H1 (cell line): ENCODE measurements at regions not wholly inside any gene's neighbourhood (a gene's known extent, or its start where the extent isn't known, plus 50 kb on each side); places are given as distances from the start of the nearest gene placed in this dataset.

ENCODE experiments used
- CTCF ChIA-PET: fragments of 300-600 bp; sonication (Branson Sonifier 250); formaldehyde crosslinking; loops from one replicate; lab custom pipeline; 2021; ENCODE audit not compliant: partially characterized antibody; lab: Charles Lee
- POLR2A ChIA-PET: fragments of 300-600 bp; sonication (Branson Sonifier 250); formaldehyde crosslinking; loops from one replicate; lab custom pipeline; 2021; ENCODE audit warnings: inconsistent platforms; ENCODE audit not compliant: partially characterized antibody; lab: Charles Lee
- DNase-seq, 2 experiments: peaks; one replicate each; pipeline versions ENCODE4 v3.0.0 to v3.0.0-alpha.2; 2010 to 2022; ENCODE audit warnings: low spot score in 2 of 2, low read depth in 1 of 2, mixed read lengths in 1 of 2
- FAIRE-seq: peaks from 2 replicates; lab custom pipeline; 2011; peaks lifted over from hg19 to GRCh38; lab: Jason Lieb, UNC
- H2AFZ ChIP-seq: 2 replicates; pipeline ENCODE4 v1.8.1; 2012; ENCODE audit warnings: low read length, inconsistent platforms
- H2AK5ac ChIP-seq: 2 replicates; pipeline ENCODE4 v1.6.1; 2013; ENCODE audit warnings: low read depth, low read length
- H2BK120ac ChIP-seq: replicated peaks from 2 replicates; pipeline ENCODE3; 2013; ENCODE audit warnings: low read depth, low read length, inconsistent platforms
- H2BK12ac ChIP-seq: 2 replicates; pipeline ENCODE4 v1.6.1; 2013; ENCODE audit warnings: low read depth, low read length
- H2BK15ac ChIP-seq: 2 replicates; pipeline ENCODE4 v1.6.1; 2013; ENCODE audit warnings: low read length
- H2BK20ac ChIP-seq: 2 replicates; pipeline ENCODE4 v1.6.1; 2013; ENCODE audit warnings: low read length
- H2BK5ac ChIP-seq: 2 replicates; pipeline ENCODE4 v1.6.1; 2013; ENCODE audit warnings: low read depth, low read length
- H3K14ac ChIP-seq: 2 replicates; pipeline ENCODE4 v1.6.1; 2013; ENCODE audit warnings: inconsistent platforms; ENCODE audit not compliant: insufficient read length
- H3K18ac ChIP-seq: 2 replicates; pipeline ENCODE4 v1.6.1; 2013; ENCODE audit warnings: low read length; ENCODE audit errors: extremely low read depth
- H3K23ac ChIP-seq: 2 replicates; pipeline ENCODE4 v1.6.1; 2013; ENCODE audit warnings: inconsistent platforms; ENCODE audit not compliant: insufficient read length
- H3K23me2 ChIP-seq: 2 replicates; pipeline ENCODE4 v1.6.1; 2013; ENCODE audit warnings: low read depth, low read length
- H3K27ac ChIP-seq: 2 replicates; pipeline ENCODE4 v1.6.1; 2011; ENCODE audit warnings: low read depth, low read length, inconsistent platforms
- H3K27me3 ChIP-seq, 4 experiments: replicated peaks in 1 of 4; 1 replicate in 1 of 4; 2 replicates in 3 of 4; pipeline versions ENCODE4 v1.6.1 to v1.8.1; 2011 to 2013; ENCODE audit warnings: low read length in 3 of 4, mild to moderate bottlenecking in 3 of 4, inconsistent platforms in 2 of 4, mixed read lengths in 2 of 4, moderate library complexity in 1 of 4; ENCODE audit not compliant: control insufficient read depth in 3 of 4, insufficient read depth in 3 of 4; ENCODE audit errors: extremely low read depth in 1 of 4
- H3K36me3 ChIP-seq, 4 experiments: 2 replicates each; pipeline versions ENCODE4 v1.6.1 to v1.8.1; 2011 to 2013; ENCODE audit warnings: mild to moderate bottlenecking in 4 of 4, low read length in 3 of 4, moderate library complexity in 2 of 4, control low read depth in 1 of 4, inconsistent platforms in 1 of 4; ENCODE audit not compliant: insufficient read depth in 4 of 4, control insufficient read depth in 2 of 4
- H3K4ac ChIP-seq: replicated peaks from 2 replicates; pipeline ENCODE3; 2013; ENCODE audit warnings: low read length, low read depth, mixed read lengths, inconsistent platforms; ENCODE audit not compliant: insufficient read length
- H3K4me1 ChIP-seq, 4 experiments: replicated peaks in 1 of 4; 1 replicate in 1 of 4; 2 replicates in 3 of 4; pipeline versions ENCODE4 v1.6.1 to v1.8.1; 2011 to 2013; ENCODE audit warnings: low read length in 3 of 4, inconsistent platforms in 2 of 4, mixed read lengths in 1 of 4; ENCODE audit not compliant: insufficient read depth in 4 of 4, control insufficient read depth in 3 of 4
- H3K4me2 ChIP-seq, 2 experiments: 2 replicates each; pipeline versions ENCODE4 v1.6.1 to v1.8.1; 2011 to 2013; ENCODE audit warnings: low read depth in 2 of 2, low read length in 2 of 2, control low read depth in 1 of 2, inconsistent platforms in 1 of 2, mild to moderate bottlenecking in 1 of 2; ENCODE audit not compliant: insufficient read depth in 1 of 2
- H3K4me3 ChIP-seq, 4 experiments: fragments of 200-600, 300-600 bp in 1 of 4; sonication (generic), shearing (Covaris generic), sonication (Bioruptor Twin) in 1 of 4; 2 replicates each; pipeline versions ENCODE4 v1.5.1 to v1.8.1; 2011 to 2016; ENCODE audit warnings: low read length in 4 of 4, low read depth in 3 of 4, control low read depth in 2 of 4, inconsistent platforms in 2 of 4, mild to moderate bottlenecking in 2 of 4, mixed read lengths in 1 of 4, moderate library complexity in 1 of 4; ENCODE audit not compliant: insufficient read depth in 2 of 4; ENCODE audit errors: extremely low read depth in 1 of 4
- H3K56ac ChIP-seq: replicated peaks from 2 replicates; pipeline ENCODE3; 2013; ENCODE audit warnings: low read depth, mild to moderate bottlenecking, mixed read lengths, low read length, inconsistent platforms; ENCODE audit not compliant: insufficient read length
- H3K79me1 ChIP-seq: 2 replicates; pipeline ENCODE4 v1.6.1; 2013; ENCODE audit warnings: low read depth, low read length, control low read depth
- H3K79me2 ChIP-seq, 2 experiments: 2 replicates each; pipeline versions ENCODE4 v1.6.1 to v1.8.1; 2012 to 2013; ENCODE audit warnings: low read length in 2 of 2, mild to moderate bottlenecking in 2 of 2, inconsistent platforms in 1 of 2; ENCODE audit not compliant: insufficient read depth in 2 of 2, control insufficient read depth in 1 of 2
- H3K9ac ChIP-seq, 4 experiments: replicated peaks in 1 of 4; 1 replicate in 1 of 4; 2 replicates in 3 of 4; pipeline versions ENCODE4 v1.6.1 to v1.8.1; 2011 to 2013; ENCODE audit warnings: low read depth in 3 of 4, low read length in 3 of 4, control low read depth in 2 of 4, mild to moderate bottlenecking in 2 of 4, moderate library complexity in 2 of 4, inconsistent platforms in 1 of 4; ENCODE audit errors: extremely low read depth in 1 of 4
- H3K9me3 ChIP-seq, 2 experiments: 2 replicates each; pipeline versions ENCODE4 v1.6.1 to v1.8.1; 2012 to 2013; ENCODE audit warnings: mild to moderate bottlenecking in 2 of 2, moderate library complexity in 2 of 2, control low read depth in 1 of 2, inconsistent platforms in 1 of 2, low read depth in 1 of 2, low read length in 1 of 2, mixed read lengths in 1 of 2; ENCODE audit not compliant: insufficient read depth in 2 of 2
- H4K20me1 ChIP-seq, 2 experiments: replicated peaks in 1 of 2; 2 replicates each; pipeline versions ENCODE3 to v1.8.1; 2011 to 2013; ENCODE audit warnings: inconsistent platforms in 2 of 2, low read length in 2 of 2, mild to moderate bottlenecking in 1 of 2; ENCODE audit not compliant: insufficient read depth in 2 of 2, control insufficient read depth in 1 of 2
- H4K5ac ChIP-seq: 2 replicates; pipeline ENCODE4 v1.6.1; 2013; ENCODE audit warnings: low read length, low read depth, mixed read lengths, inconsistent platforms; ENCODE audit not compliant: insufficient read length
- H4K8ac ChIP-seq: 2 replicates; pipeline ENCODE4 v1.8.0; 2013; ENCODE audit warnings: mild to moderate bottlenecking, moderate library complexity, low read length, inconsistent platforms; ENCODE audit not compliant: insufficient read depth; ENCODE audit errors: extremely low read depth
- H4K91ac ChIP-seq: replicated peaks from 2 replicates; pipeline ENCODE3; 2013; ENCODE audit warnings: low read length, mixed read lengths, inconsistent platforms; ENCODE audit not compliant: insufficient read length
- GTF2F1 ChIP-seq: IDR thresholded peaks from 2 replicates; pipeline ENCODE4 v1.6.1; 2012; ENCODE audit warnings: low read depth, low read length, improper control_type of control experiment, borderline replicate concordance
- HDAC2 ChIP-seq, 2 experiments: fragments of 300-600 bp in 1 of 2; sonication (generic) in 1 of 2; IDR thresholded peaks; 2 replicates each; pipeline ENCODE4 v1.6.1; 2011 to 2012; ENCODE audit warnings: low read depth in 2 of 2, low read length in 2 of 2, mild to moderate bottlenecking in 2 of 2, moderate library complexity in 2 of 2, borderline replicate concordance in 1 of 2, inconsistent platforms in 1 of 2
- POU5F1 ChIP-seq: IDR thresholded peaks from 2 replicates; pipeline ENCODE4 v1.6.1; 2011; ENCODE audit warnings: low read depth, mild to moderate bottlenecking, low read length, moderate library complexity
- RNF2 ChIP-seq: fragments of 200-900, 300-1000 bp; sonication (generic); IDR thresholded peaks from 2 replicates; pipeline ENCODE4 v1.7.1; 2016; ENCODE audit warnings: borderline replicate concordance, low read depth, mild to moderate bottlenecking, antibody characterized with exemption, low read length; ENCODE audit not compliant: poor library complexity, severe bottlenecking; ENCODE audit errors: missing control alignments
- SP2 ChIP-seq: IDR thresholded peaks from 2 replicates; pipeline ENCODE4 v1.6.1; 2012; ENCODE audit warnings: mild to moderate bottlenecking, low read length, inconsistent platforms
- SUZ12 ChIP-seq: fragments of 200-600 bp; sonication (generic); IDR thresholded peaks from 2 replicates; pipeline ENCODE4 v1.6.1; 2012; ENCODE audit warnings: mild to moderate bottlenecking, inconsistent platforms, low read length, moderate library complexity, mixed read lengths
- YY1 ChIP-seq: IDR thresholded peaks from 2 replicates; pipeline ENCODE4 v1.6.1; 2011; ENCODE audit warnings: low read depth, mild to moderate bottlenecking, low read length

- no peak for FAIRE-seq
- Histone ChIP-seq H2BK20ac (no peak overlapping the region), H3K79me1 (no peaks in the 10 kb centered on the region), H4K91ac (no peak overlapping the region), H2BK120ac (no peak overlapping the region), H2AK5ac (no peak overlapping the region), H4K20me1 (no peaks in the 10 kb centered on the region), H3K4ac (no peak overlapping the region), H3K36me3 (no peaks in the 10 kb centered on the region), H3K9ac (no peak overlapping the region), H3K4me3 (no peak overlapping the region), H3K4me2 (no peak overlapping the region), H3K23me2 (no peaks in the 10 kb centered on the region), H3K27me3 (no peaks in the 10 kb centered on the region), H2BK12ac (no peak overlapping the region), H4K8ac (no peak overlapping the region), H2BK5ac (no peak overlapping the region), H3K18ac (no peak overlapping the region), H3K9me3 (peaks cover 3 to 6% of the 10 kb centered on the region in 2 experiments; a peak in 1 of 4 replicates), H2AFZ (no peak overlapping the region), H2BK15ac (no peak overlapping the region), H3K14ac (no peak overlapping the region), H3K23ac (no peak overlapping the region), H3K4me1 (no peaks in the 10 kb centered on the region), H3K56ac (no peak overlapping the region), H4K5ac (no peak overlapping the region), H3K79me2 (no peaks in the 10 kb centered on the region), H3K27ac (no peak overlapping the region)
- no peak for DNase-seq
- ChIA-PET POLR2A (no interaction called here), CTCF (no interaction called here)
- TF ChIP-seq HDAC2 (IDR thresholded peaks at IDR 0.05; ENCODE audit: borderline replicate concordance in 1 of 2, low read depth in 2 of 2, low read length in 2 of 2) (no peak), RNF2 (no peak), SP2 (no peak), GTF2F1 (no peak), POU5F1 (no peak), SUZ12 (no peak), YY1 (no peak)
Observed at GRCh38 chr9:22265038-22265437, 181.6 kb upstream of the DMRTA1 start.
